Stimulated activated naive CD8-positive, alpha-beta T cell treated with anti-CD3 and anti-CD28 coated beads, Interleukin-15, Interleukin-2, amounts not matched to agents 100 ng/mL and 50 ng/mL, for 24 hours (primary cell): ENCODE measurements at regions not wholly inside any gene's neighbourhood (a gene's known extent, or its start where the extent isn't known, plus 50 kb on each side); places are given as distances from the start of the nearest gene placed in this dataset.

Experiments
- H3K27ac Mint-ChIP-seq: one replicate; pipeline ENCODE4 v1.8.0; 2021; ENCODE audit warnings: mild to moderate bottlenecking, mixed read lengths
- H3K27me3 Mint-ChIP-seq: one replicate; pipeline ENCODE4 v1.8.0; 2021; ENCODE audit warnings: mixed read lengths
- H3K36me3 Mint-ChIP-seq: one replicate; pipeline ENCODE4 v1.8.0; 2021; ENCODE audit warnings: low read depth, mixed read lengths
- H3K4me1 Mint-ChIP-seq: one replicate; pipeline ENCODE4 v1.8.0; 2021; ENCODE audit warnings: low read depth, mixed read lengths
- H3K4me3 Mint-ChIP-seq: one replicate; pipeline ENCODE4 v1.8.0; 2021; ENCODE audit warnings: mild to moderate bottlenecking, mixed read lengths
- H3K9me3 Mint-ChIP-seq: one replicate; pipeline ENCODE4 v1.8.0; 2021; ENCODE audit warnings: mixed read lengths

DNA sequence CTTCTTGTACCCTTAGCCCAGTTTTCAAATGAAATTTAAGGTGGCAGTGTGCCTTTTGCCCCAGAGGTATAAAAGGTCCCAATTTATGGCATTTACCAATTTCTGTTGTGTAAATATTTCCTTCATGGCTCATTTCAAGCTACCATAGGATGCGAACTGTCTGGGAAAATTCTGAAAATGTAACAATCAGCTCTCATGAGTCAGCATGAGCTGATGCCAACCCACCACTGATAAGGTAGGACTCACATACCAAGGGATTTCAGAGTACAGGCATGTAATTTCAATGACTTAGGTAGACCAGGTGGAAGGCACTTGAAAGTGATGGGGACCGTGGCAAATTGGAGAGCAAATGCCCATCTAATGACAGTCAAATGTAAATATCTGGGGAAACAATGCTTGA, 169.5 kb downstream of the TTC8 start:
- Mint-ChIP-seq H3K4me3 (no peak overlapping the region), H3K9me3 (peaks cover 3% of the 10 kb centered on the region), H3K4me1 (no peaks in the 10 kb centered on the region), H3K27me3 (peaks cover 49% of the 10 kb centered on the region), H3K27ac (no peak overlapping the region), H3K36me3 (no peaks in the 10 kb centered on the region)

- Mint-ChIP-seq H3K36me3 (no peaks in the 10 kb centered on the region), H3K9me3 (peaks cover 4% of the 10 kb centered on the region), H3K27ac (no peak overlapping the region), H3K27me3 (peaks cover 51% of the 10 kb centered on the region), H3K4me1 (peaks cover 3% of the 10 kb centered on the region), H3K4me3 (no peak overlapping the region)
These were observed 171.2 kb downstream of the TTC8 start for GRCh38 chr14:88995437-88996198.

DNA sequence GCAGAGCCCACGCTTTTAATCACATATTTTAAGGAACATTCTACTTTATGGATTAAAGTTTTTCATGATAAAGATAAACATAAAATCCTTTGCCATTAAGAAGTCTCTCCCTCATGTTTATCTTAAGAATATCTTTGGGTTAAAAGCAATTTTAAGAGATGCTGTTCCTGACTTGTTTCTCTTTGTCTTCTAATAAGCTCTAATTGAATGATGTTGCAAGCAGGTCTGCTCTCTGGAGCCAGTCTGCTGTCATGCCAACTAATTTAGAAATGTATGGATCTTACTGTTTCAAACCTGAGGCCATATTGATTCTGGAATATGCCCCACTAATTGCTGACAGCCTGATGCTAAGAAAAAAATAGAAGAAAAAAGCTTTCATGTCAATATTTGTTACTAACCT, 173.6 kb downstream of the TTC8 start:
- peaks cover 7% of the 10 kb centered on the region for H3K4me1 Mint-ChIP-seq
- H3K27ac Mint-ChIP-seq: no peak overlapping the region
- H3K4me3 Mint-ChIP-seq: no peak overlapping the region
- H3K9me3 Mint-ChIP-seq: peaks cover 4% of the 10 kb centered on the region
- H3K36me3 Mint-ChIP-seq: no peaks in the 10 kb centered on the region
- H3K27me3 Mint-ChIP-seq: peaks cover 42% of the 10 kb centered on the region

DNA sequence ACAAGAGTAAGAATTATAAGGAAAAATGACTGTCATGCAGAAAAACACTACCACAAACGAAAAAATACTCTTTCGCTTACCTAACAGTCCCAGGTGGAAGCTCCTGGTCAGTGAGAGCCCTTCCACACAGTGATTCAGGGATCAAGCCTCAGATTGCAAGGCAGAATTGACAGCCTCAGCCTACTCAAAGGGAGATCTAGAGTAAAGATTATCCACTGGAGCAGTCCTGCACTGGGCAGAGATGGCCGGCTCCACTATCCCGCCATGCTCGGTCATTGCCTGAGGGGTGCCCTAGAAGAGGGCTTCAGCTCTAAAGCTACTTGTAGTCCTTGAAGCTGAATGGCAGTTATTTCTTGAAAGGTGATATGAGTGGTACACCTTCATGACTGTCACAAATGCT, 174.7 kb downstream of the TTC8 start:
- Mint-ChIP-seq H3K4me1 (peaks cover 7% of the 10 kb centered on the region), H3K27ac (no peak overlapping the region), H3K27me3 (peaks cover 36% of the 10 kb centered on the region), H3K4me3 (no peak overlapping the region), H3K36me3 (no peaks in the 10 kb centered on the region), H3K9me3 (peaks cover 4% of the 10 kb centered on the region)

DNA sequence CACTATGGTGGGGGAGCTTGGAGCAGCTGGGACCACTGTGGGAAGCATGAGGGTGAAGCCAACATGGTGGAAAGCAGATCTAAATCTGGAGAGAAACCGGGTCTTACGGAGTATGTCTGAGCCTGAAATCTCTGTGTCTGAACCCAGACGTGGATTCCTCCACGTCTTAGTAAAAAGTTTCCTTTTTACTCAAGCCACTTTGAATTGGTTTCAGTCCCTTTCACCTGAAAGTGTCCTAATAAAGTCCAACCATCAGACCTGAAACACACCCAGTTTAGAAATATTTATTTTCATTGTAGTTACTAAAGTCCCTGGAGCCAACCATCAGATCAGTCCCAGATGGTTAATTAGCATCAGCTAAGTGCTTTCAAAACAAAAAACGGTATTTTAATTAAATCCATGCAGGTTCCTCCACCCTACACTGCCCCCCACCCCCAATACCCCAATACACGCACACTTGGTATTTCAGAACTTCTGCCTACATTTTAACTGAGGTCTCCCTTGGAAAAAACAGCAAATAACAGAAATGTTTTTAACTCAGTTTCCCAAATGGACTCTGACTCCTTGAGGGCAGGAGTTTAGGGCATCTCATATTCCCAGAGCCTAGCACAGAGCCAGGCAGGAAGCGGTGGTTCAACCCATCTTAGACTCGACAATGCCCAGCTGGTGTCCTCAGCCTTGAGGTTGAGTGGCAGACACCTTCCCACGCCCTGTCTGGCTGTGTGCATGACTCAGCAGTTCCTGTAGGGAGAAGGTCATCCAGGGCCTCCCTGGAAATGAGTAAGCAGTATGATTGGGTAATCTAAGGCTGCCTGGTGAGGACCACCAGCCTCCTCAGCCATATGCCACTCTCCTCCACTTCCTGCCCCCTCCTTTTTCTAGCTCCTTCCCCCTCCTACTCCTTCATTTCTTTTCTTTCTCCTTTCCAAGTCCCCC, 175.8 kb downstream of the TTC8 start:
- Mint-ChIP-seq H3K4me1 (peaks cover 7% of the 10 kb centered on the region), H3K27ac (no peak overlapping the region), H3K9me3 (peaks cover 7% of the 10 kb centered on the region), H3K4me3 (no peak overlapping the region), H3K27me3 (peaks cover 30% of the 10 kb centered on the region), H3K36me3 (no peaks in the 10 kb centered on the region)

- Mint-ChIP-seq H3K27ac (no peak overlapping the region), H3K4me1 (peaks cover 7% of the 10 kb centered on the region), H3K27me3 (peaks cover 8% of the 10 kb centered on the region), H3K9me3 (peaks cover 3% of the 10 kb centered on the region), H3K4me3 (no peak overlapping the region), H3K36me3 (no peaks in the 10 kb centered on the region)
These were observed 179.7 kb downstream of the TTC8 start for GRCh38 chr14:89004166-89004565.

GRCh38 chr14:89007906-89008305, 183.5 kb downstream of the TTC8 start:
- no peak overlapping the region for H3K27ac Mint-ChIP-seq
- peaks cover 13% of the 10 kb centered on the region for H3K27me3 Mint-ChIP-seq
- H3K9me3 Mint-ChIP-seq: peaks cover 3% of the 10 kb centered on the region
- no peak overlapping the region for H3K4me3 Mint-ChIP-seq
- no peaks in the 10 kb centered on the region for H3K4me1 Mint-ChIP-seq
- H3K36me3 Mint-ChIP-seq: no peaks in the 10 kb centered on the region

- H3K9me3 Mint-ChIP-seq: no peaks in the 10 kb centered on the region
- H3K27me3 Mint-ChIP-seq: peaks cover 23% of the 10 kb centered on the region
- no peak overlapping the region for H3K27ac Mint-ChIP-seq
- no peak overlapping the region for H3K4me3 Mint-ChIP-seq
- H3K4me1 Mint-ChIP-seq: no peaks in the 10 kb centered on the region
- H3K36me3 Mint-ChIP-seq: no peaks in the 10 kb centered on the region
These were observed 187.2 kb downstream of the TTC8 start for GRCh38 chr14:89011355-89012281.

DNA sequence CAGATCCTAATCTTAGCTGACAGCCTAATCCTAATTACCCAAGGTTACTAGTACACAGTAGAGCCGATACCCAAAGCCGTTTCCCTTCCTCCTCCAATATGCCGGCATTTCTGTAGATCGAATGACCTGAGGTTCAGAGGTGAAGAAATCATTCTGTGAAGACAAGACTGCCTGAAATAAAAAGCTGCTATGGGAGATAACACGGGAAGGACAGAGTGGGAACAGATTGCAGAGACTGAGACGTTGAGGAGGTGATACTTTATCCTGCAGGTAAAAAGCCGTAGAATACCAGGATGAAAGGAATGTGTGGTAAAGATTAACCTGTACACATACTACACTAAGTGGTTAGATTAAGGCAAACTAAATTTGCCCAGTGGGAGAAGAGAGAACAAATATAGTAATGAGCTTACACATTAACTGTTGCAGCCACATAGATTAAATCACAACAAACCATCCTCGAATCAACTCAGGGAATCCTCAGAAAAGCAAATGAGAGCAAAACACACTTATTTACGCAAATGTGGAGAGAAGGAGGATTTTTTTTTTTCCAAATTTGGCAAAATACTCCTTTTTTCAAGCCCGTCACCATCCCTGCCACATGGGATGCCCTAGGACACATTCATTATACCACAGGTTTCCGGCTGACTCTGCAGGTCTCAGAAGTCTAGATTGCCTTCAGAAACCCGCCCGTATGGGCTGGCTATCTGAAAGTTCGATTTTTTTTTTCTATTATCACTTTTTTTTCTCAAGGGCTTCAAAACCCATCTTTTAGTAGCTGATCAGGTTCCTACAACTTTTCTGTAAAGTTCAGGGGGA, 188.0 kb downstream of the TTC8 start:
- H3K27ac Mint-ChIP-seq: no peak overlapping the region
- no peaks in the 10 kb centered on the region for H3K4me1 Mint-ChIP-seq
- no peak overlapping the region for H3K4me3 Mint-ChIP-seq
- H3K27me3 Mint-ChIP-seq: peaks cover 23% of the 10 kb centered on the region
- H3K9me3 Mint-ChIP-seq: no peaks in the 10 kb centered on the region
- no peaks in the 10 kb centered on the region for H3K36me3 Mint-ChIP-seq

DNA sequence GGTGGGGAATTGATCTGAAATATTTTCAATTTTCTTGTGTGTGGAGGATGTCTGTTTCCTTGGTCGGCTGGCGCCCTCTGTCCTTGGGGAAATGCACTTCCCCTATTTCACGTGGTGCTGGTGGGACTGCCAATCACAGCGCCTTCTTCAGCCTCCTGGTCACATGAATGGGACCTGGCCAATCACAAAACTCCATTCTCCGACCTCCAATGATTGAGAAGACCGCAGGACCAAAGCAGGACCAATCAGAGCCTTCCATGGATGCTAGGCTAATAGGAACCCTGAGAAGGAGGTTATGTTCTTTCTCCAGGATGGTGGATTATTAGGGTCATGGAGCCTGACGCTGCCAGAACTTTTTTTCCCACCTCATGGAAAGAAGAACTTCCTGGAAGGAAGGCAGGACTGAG, 188.7 kb downstream of the TTC8 start:
- Mint-ChIP-seq H3K4me3 (no peak overlapping the region), H3K27ac (no peak overlapping the region), H3K9me3 (no peaks in the 10 kb centered on the region), H3K27me3 (peaks cover 23% of the 10 kb centered on the region), H3K4me1 (no peaks in the 10 kb centered on the region), H3K36me3 (no peaks in the 10 kb centered on the region)

- no peaks in the 10 kb centered on the region for H3K4me1 Mint-ChIP-seq
- no peaks in the 10 kb centered on the region for H3K9me3 Mint-ChIP-seq
- no peak overlapping the region for H3K4me3 Mint-ChIP-seq
- H3K27me3 Mint-ChIP-seq: peaks cover 25% of the 10 kb centered on the region
- no peak overlapping the region for H3K27ac Mint-ChIP-seq
- H3K36me3 Mint-ChIP-seq: no peaks in the 10 kb centered on the region
These were observed 189.5 kb downstream of the TTC8 start for GRCh38 chr14:89013698-89014568.

GRCh38 chr14:89014569-89014850, 190.1 kb downstream of the TTC8 start:
- H3K27ac Mint-ChIP-seq: no peak overlapping the region
- no peaks in the 10 kb centered on the region for H3K9me3 Mint-ChIP-seq
- no peak overlapping the region for H3K4me3 Mint-ChIP-seq
- no peaks in the 10 kb centered on the region for H3K36me3 Mint-ChIP-seq
- peaks cover 25% of the 10 kb centered on the region for H3K27me3 Mint-ChIP-seq
- no peaks in the 10 kb centered on the region for H3K4me1 Mint-ChIP-seq

- H3K9me3 Mint-ChIP-seq: no peaks in the 10 kb centered on the region
These were observed 190.6 kb downstream of the TTC8 start for GRCh38 chr14:89015016-89015415.

More at GRCh38 chr14:89015016-89015415, 190.6 kb downstream of the TTC8 start:
- Mint-ChIP-seq H3K4me3 (no peak overlapping the region), H3K27ac (no peak overlapping the region), H3K4me1 (no peaks in the 10 kb centered on the region), H3K27me3 (peaks cover 25% of the 10 kb centered on the region), H3K36me3 (no peaks in the 10 kb centered on the region)
